BLaER1 treated with 17β-estradiol and CSF1 and Interleukin-3, amounts not matched to agents 10 nM and 100 nM (cell line): ENCODE measurements at regions not wholly inside any gene's neighbourhood (a gene's known extent, or its start where the extent isn't known, plus 50 kb on each side); places are given as distances from the start of the nearest gene placed in this dataset.
A peak's percentile ranks its signal among the peaks of the same experiment; 100 is the strongest.

ENCODE experiments used
- H3K27ac ChIP-seq, 11 experiments: shearing (Covaris generic); formaldehyde crosslinking; 2 replicates each; pipeline ENCODE4 v1.8.1; 2022
- H3K27me3 ChIP-seq, 11 experiments: shearing (Covaris generic); formaldehyde crosslinking; 2 replicates each; pipeline ENCODE4 v1.8.1; 2022
- H3K36me3 ChIP-seq, 11 experiments: shearing (Covaris generic); formaldehyde crosslinking; 2 replicates each; pipeline ENCODE4 v1.8.1; 2022
- H3K4me1 ChIP-seq, 10 experiments: shearing (Covaris generic); formaldehyde crosslinking; 2 replicates each; pipeline ENCODE4 v1.8.1; 2022
- H3K4me2 ChIP-seq, 11 experiments: shearing (Covaris generic); formaldehyde crosslinking; 2 replicates each; pipeline ENCODE4 v1.8.1; 2022
- H3K4me3 ChIP-seq, 10 experiments: shearing (Covaris generic); formaldehyde crosslinking; 2 replicates each; pipeline ENCODE4 v1.8.1; 2022
- H3K9ac ChIP-seq, 11 experiments: shearing (Covaris generic); formaldehyde crosslinking; 2 replicates each; pipeline ENCODE4 v1.8.1; 2022
- H3K9me3 ChIP-seq, 11 experiments: shearing (Covaris generic); formaldehyde crosslinking; replicated peaks in 1 of 11; 2 replicates each; pipeline ENCODE4 v1.8.1; 2022
- H4K20me1 ChIP-seq, 11 experiments: shearing (Covaris generic); formaldehyde crosslinking; 2 replicates each; pipeline ENCODE4 v1.8.1; 2022
- Cebpa-rat ChIP-seq, 11 experiments: shearing (Covaris generic); IDR thresholded peaks; 2 replicates each; pipeline ENCODE4 v1.8.1; 2022

- peak overlapping the region; percentile 25 to 89 (median 75); a peak in 20 of 22 replicates for H3K4me2 ChIP-seq
- peak overlapping the region in 5 of 11 experiments; percentile 8 to 55 (median 22); a peak in 4 of 22 replicates for H3K27ac ChIP-seq
- no peaks in the 10 kb centered on the region for H3K27me3 ChIP-seq
These were observed 80.4 kb upstream of the PMEPA1 start for GRCh38 chr20:57790176-57790575.

GRCh38 chr20:57788936-57789613, 79.3 kb upstream of the PMEPA1 start:
- no peak for TF ChIP-seq Cebpa-rat (IDR thresholded peaks at IDR 0.05)
- H3K4me3 ChIP-seq = no peak overlapping the region
- H3K9ac ChIP-seq = no peak overlapping the region
- no peaks in the 10 kb centered on the region; a peak in 1 of 22 replicates for H4K20me1 ChIP-seq
- H3K36me3 ChIP-seq = no peaks in the 10 kb centered on the region
- peak overlapping the region in 6 of 11 experiments; percentile 28 to 72 (median 38); a peak in 9 of 22 replicates for H3K4me2 ChIP-seq
- peaks cover 36 to 63% (median 51%) of the 10 kb centered on the region in 10 experiments for H3K4me1 ChIP-seq
- H3K27ac ChIP-seq = no peak overlapping the region
- H3K9me3 ChIP-seq = no peaks in the 10 kb centered on the region
- no peaks in the 10 kb centered on the region for H3K27me3 ChIP-seq

More at GRCh38 chr20:57790176-57790575, 80.4 kb upstream of the PMEPA1 start:
- TF ChIP-seq Cebpa-rat (IDR thresholded peaks at IDR 0.05) = no peak
- Histone ChIP-seq H3K9ac (no peak overlapping the region), H3K4me1 (peaks cover 36 to 60% (median 44%) of the 10 kb centered on the region in 10 experiments), H3K4me3 (no peak overlapping the region), H3K9me3 (no peaks in the 10 kb centered on the region), H3K36me3 (no peaks in the 10 kb centered on the region), H4K20me1 (no peaks in the 10 kb centered on the region; a peak in 1 of 22 replicates)

GRCh38 chr20:57787990-57788781, 78.4 kb upstream of the PMEPA1 start:
- peak overlapping the region in 5 of 11 experiments; percentile 28 to 47 (median 36); a peak in 9 of 22 replicates for H3K4me2 ChIP-seq
- TF ChIP-seq Cebpa-rat (IDR thresholded peaks at IDR 0.05) = no peak
- H3K4me3 ChIP-seq = no peak overlapping the region
- H3K27ac ChIP-seq = no peak overlapping the region
- no peaks in the 10 kb centered on the region for H3K9me3 ChIP-seq
- no peaks in the 10 kb centered on the region for H3K27me3 ChIP-seq
- no peak overlapping the region for H3K9ac ChIP-seq
- H4K20me1 ChIP-seq = no peaks in the 10 kb centered on the region; a peak in 1 of 22 replicates
- no peaks in the 10 kb centered on the region for H3K36me3 ChIP-seq
- H3K4me1 ChIP-seq = peaks cover 39 to 72% (median 60%) of the 10 kb centered on the region in 10 experiments

GRCh38 chr20:57787151-57787989, 77.6 kb upstream of the PMEPA1 start:
- H3K4me1 ChIP-seq = peaks cover 41 to 72% (median 60%) of the 10 kb centered on the region in 10 experiments
- no peaks in the 10 kb centered on the region for H3K9me3 ChIP-seq
- 0 out of 22 replicates have a peak, but pooled peaks cover 0 to 6% (median 0%) of the 10 kb centered on the region in 11 experiments for H3K27me3 ChIP-seq
- peak overlapping the region in 2 of 11 experiments; percentile 7 to 15; a peak in 1 of 22 replicates for H3K4me2 ChIP-seq
- H3K4me3 ChIP-seq = no peak overlapping the region
- no peak for TF ChIP-seq Cebpa-rat (IDR thresholded peaks at IDR 0.05)
- H3K27ac ChIP-seq = no peak overlapping the region
- no peaks in the 10 kb centered on the region for H3K36me3 ChIP-seq
- H3K9ac ChIP-seq = no peak overlapping the region
- H4K20me1 ChIP-seq = no peaks in the 10 kb centered on the region; a peak in 1 of 22 replicates

GRCh38 chr20:57786304-57786932, 76.6 kb upstream of the PMEPA1 start:
- H3K9me3 ChIP-seq = no peaks in the 10 kb centered on the region
- H4K20me1 ChIP-seq = no peaks in the 10 kb centered on the region
- H3K4me1 ChIP-seq = peaks cover 32 to 68% (median 59%) of the 10 kb centered on the region in 10 experiments
- no peak for TF ChIP-seq Cebpa-rat (IDR thresholded peaks at IDR 0.05)
- no peak overlapping the region for H3K27ac ChIP-seq
- no peak overlapping the region for H3K9ac ChIP-seq
- H3K27me3 ChIP-seq = 0 out of 22 replicates have a peak, but pooled peaks cover 0 to 8% (median 0%) of the 10 kb centered on the region in 11 experiments
- no peak overlapping the region for H3K4me3 ChIP-seq
- H3K36me3 ChIP-seq = no peaks in the 10 kb centered on the region
- no peak overlapping the region for H3K4me2 ChIP-seq

- Histone ChIP-seq H3K4me1 (peaks cover 25 to 61% (median 52%) of the 10 kb centered on the region in 10 experiments), H3K9me3 (no peaks in the 10 kb centered on the region), H3K36me3 (no peaks in the 10 kb centered on the region), H3K9ac (no peak overlapping the region), H3K4me2 (no peak overlapping the region), H4K20me1 (no peaks in the 10 kb centered on the region), H3K27me3 (0 out of 22 replicates have a peak, but pooled peaks cover 0 to 8% (median 0%) of the 10 kb centered on the region in 11 experiments), H3K27ac (no peak overlapping the region), H3K4me3 (no peak overlapping the region)
- no peak for TF ChIP-seq Cebpa-rat (IDR thresholded peaks at IDR 0.05)
These were observed 75.9 kb upstream of the PMEPA1 start for GRCh38 chr20:57785720-57786119.

GRCh38 chr20:57785061-57785460, 75.2 kb upstream of the PMEPA1 start:
- no peaks in the 10 kb centered on the region for H4K20me1 ChIP-seq
- no peak overlapping the region for H3K27ac ChIP-seq
- H3K9me3 ChIP-seq = no peaks in the 10 kb centered on the region
- H3K4me1 ChIP-seq = peaks cover 19 to 54% (median 45%) of the 10 kb centered on the region in 10 experiments
- TF ChIP-seq Cebpa-rat (IDR thresholded peaks at IDR 0.05) = no peak
- H3K4me3 ChIP-seq = no peak overlapping the region
- H3K36me3 ChIP-seq = no peaks in the 10 kb centered on the region
- no peak overlapping the region for H3K9ac ChIP-seq
- peak overlapping the region in 4 of 11 experiments; percentile 64 to 87 (median 83); a peak in 2 of 22 replicates for H3K4me2 ChIP-seq
- H3K27me3 ChIP-seq = 0 out of 22 replicates have a peak, but pooled peaks cover 0 to 8% (median 0%) of the 10 kb centered on the region in 11 experiments
